ENCODE measurements at regions not wholly inside any gene's neighbourhood (a gene's known extent, or its start where the extent isn't known, plus 50 kb on each side); places are given as distances from the start of the nearest gene placed in this dataset.

- DNase-seq (ENCODE audit: low spot score): no peak
These were observed 52.2 kb downstream of the POLR1D start for GRCh38 chr13:27673911-27674310.

GRCh38 chr13:27678306-27679040 is 56.8 kb downstream of the POLR1D start:
- DNase-seq (ENCODE audit: low spot score): no peak

GRCh38 chr13:27679396-27679795 is 57.7 kb downstream of the POLR1D start:
- no peak for DNase-seq (ENCODE audit: low spot score)

GRCh38 chr13:27679896-27680295 is 58.2 kb downstream of the POLR1D start:
- no peak for DNase-seq (ENCODE audit: low spot score)

- DNase-seq (ENCODE audit: low spot score): no peak
These were observed 58.8 kb downstream of the POLR1D start for GRCh38 chr13:27680465-27680864.

- no peak for DNase-seq (ENCODE audit: low spot score)
These were observed 69.5 kb downstream of the POLR1D start for GRCh38 chr13:27691207-27691606.

- DNase-seq (ENCODE audit: low spot score): no peak
These were observed 75.0 kb downstream of the POLR1D start for GRCh38 chr13:27696731-27697130.

GRCh38 chr13:27699952-27700351 is 78.3 kb downstream of the POLR1D start:
- DNase-seq (ENCODE audit: low spot score): no peak

- DNase-seq (ENCODE audit: low spot score): no peak
These were observed 83.0 kb downstream of the POLR1D start for GRCh38 chr13:27704681-27705080.

GRCh38 chr13:27708325-27708724 is 84.0 kb upstream of the GSX1 start:
- no peak for DNase-seq (ENCODE audit: low spot score)

GRCh38 chr13:27709779-27710178 is 82.5 kb upstream of the GSX1 start:
- peak; percentile 20 for DNase-seq (ENCODE audit: low spot score)

- peak; percentile 14 for DNase-seq (ENCODE audit: low spot score)
These were observed 79.9 kb upstream of the GSX1 start for GRCh38 chr13:27712421-27712820.

- DNase-seq (ENCODE audit: low spot score): no peak
These were observed 78.5 kb upstream of the GSX1 start for GRCh38 chr13:27713767-27714166.

- no peak for DNase-seq (ENCODE audit: low spot score)
These were observed 70.6 kb upstream of the GSX1 start for GRCh38 chr13:27721681-27722080.

- DNase-seq (ENCODE audit: low spot score): no peak
These were observed 64.0 kb upstream of the GSX1 start for GRCh38 chr13:27728271-27728670.

GRCh38 chr13:27730191-27730590 is 62.1 kb upstream of the GSX1 start:
- DNase-seq (ENCODE audit: low spot score): no peak

Data from HuH-7 (cell line).